ENCODE measurements at regions not wholly inside any gene's neighbourhood (a gene's known extent, or its start where the extent isn't known, plus 50 kb on each side); places are given as distances from the start of the nearest gene placed in this dataset.

DNA sequence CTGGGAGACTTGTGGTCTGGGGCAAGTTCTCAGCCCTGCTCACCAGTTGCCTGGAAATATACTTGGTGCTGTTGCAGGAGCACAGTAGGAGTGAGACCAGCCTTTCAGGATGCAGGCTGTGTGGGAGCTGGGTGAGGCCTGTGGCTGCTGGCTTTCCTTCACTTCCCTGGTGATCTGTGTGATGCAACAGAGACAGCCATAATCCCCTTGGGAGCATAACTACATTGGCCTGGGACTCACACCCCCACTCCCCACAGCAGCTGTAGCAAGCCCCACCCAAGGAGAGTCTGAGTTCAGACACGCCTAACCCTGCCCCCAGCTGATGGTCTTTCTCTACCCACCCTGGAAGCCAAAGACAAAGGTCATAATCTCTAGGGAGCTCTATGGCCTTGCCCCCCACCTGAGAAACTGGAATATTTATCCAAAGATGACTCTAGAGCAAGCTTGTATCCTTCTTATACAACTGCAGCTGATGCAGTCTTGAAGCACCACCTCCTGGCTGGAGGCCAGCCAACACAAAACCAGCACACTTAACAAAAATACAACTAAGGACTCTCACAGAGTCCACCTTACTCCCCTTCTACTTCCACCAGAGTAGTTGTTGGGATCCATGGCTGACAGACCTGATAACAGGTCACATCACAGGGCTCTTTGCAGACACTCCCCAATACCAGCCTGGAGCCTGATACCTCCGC is 190.4 kb upstream of the CPNE8 start (continued):
- TF ChIP-seq SUZ12 (IDR thresholded peaks at IDR 0.05; ENCODE audit: low read length), result no peak
- no peak for TF ChIP-seq RXRA (IDR thresholded peaks at IDR 0.05; ENCODE audit: insufficient read depth, low read depth, low read length)
- TF ChIP-seq SIRT6 (IDR thresholded peaks at IDR 0.05; ENCODE audit: low read length), result no peak
- TF ChIP-seq EP300 (IDR thresholded peaks at IDR 0.05; ENCODE audit: borderline replicate concordance in 1 of 2, low read depth in 2 of 2, low read length in 2 of 2), result no peak
